Muscle layer of duodenum (tissue), 2 donors: ENCODE measurements at regions not wholly inside any gene's neighbourhood (a gene's known extent, or its start where the extent isn't known, plus 50 kb on each side); places are given as distances from the start of the nearest gene placed in this dataset.
"Not testable (repeated sequence)": the region's sequence is repeated elsewhere in the genome, so short reads cannot be mapped to it uniquely, and the experiment has no call there.

Experiments
- H3K27ac ChIP-seq: one replicate; pipeline ENCODE4 v1.7.0; 2013; ENCODE audit warnings: mild to moderate bottlenecking, low read length
- H3K27me3 ChIP-seq: one replicate; pipeline ENCODE4 v1.7.0; 2013; ENCODE audit warnings: low read depth, mild to moderate bottlenecking, control low read depth, low read length
- H3K36me3 ChIP-seq, 2 donors: one replicate each; pipeline ENCODE4 v1.7.0; 2013; ENCODE audit warnings: low read length in 2 of 2, control low read depth in 1 of 2, mild to moderate bottlenecking in 1 of 2; ENCODE audit not compliant: insufficient read depth in 2 of 2, control insufficient read depth in 1 of 2
- H3K4me1 ChIP-seq, 2 donors: one replicate each; pipeline ENCODE4 v1.7.0; 2013; ENCODE audit warnings: low read length in 2 of 2, mild to moderate bottlenecking in 2 of 2, control low read depth in 1 of 2, moderate library complexity in 1 of 2; ENCODE audit not compliant: insufficient read depth in 2 of 2, control insufficient read depth in 1 of 2
- H3K4me3 ChIP-seq, 2 donors: one replicate each; pipeline ENCODE4 v1.7.0; 2013; ENCODE audit warnings: low read length in 2 of 2, low read depth in 1 of 2, mild to moderate bottlenecking in 1 of 2
- H3K9me3 ChIP-seq, 2 donors: one replicate each; pipeline ENCODE4 v1.7.0; 2013; ENCODE audit warnings: low read length in 2 of 2, control low read depth in 1 of 2, mild to moderate bottlenecking in 1 of 2; ENCODE audit not compliant: control insufficient read depth in 1 of 2
- donor health status: healthy.

GRCh38 chr10:53664282-53665019 is 891.9 kb upstream of the MBL2 start:
- peak overlapping the region in 1 of 2 donors; percentile 27 for H3K4me3 ChIP-seq
- H3K27me3 ChIP-seq, result no peaks in the 10 kb centered on the region

GRCh38 chr10:53650794-53651193 is 878.2 kb upstream of the MBL2 start:
- Histone ChIP-seq H3K27ac (no peak overlapping the region), H3K9me3 (no peaks in the 10 kb centered on the region), H3K27me3 (no peaks in the 10 kb centered on the region), H3K4me1 (no peaks in the 10 kb centered on the region), H3K4me3 (no peak overlapping the region), H3K36me3 (no peaks in the 10 kb centered on the region)

More at GRCh38 chr10:53664282-53665019, 891.9 kb upstream of the MBL2 start:
- Histone ChIP-seq H3K27ac (no peak overlapping the region), H3K9me3 (peaks cover 4 to 13% of the 10 kb centered on the region in 2 donors), H3K4me1 (peaks cover 0 to 10% of the 10 kb centered on the region in 2 donors), H3K36me3 (no peaks in the 10 kb centered on the region)

- H3K4me1 ChIP-seq, H3K36me3 ChIP-seq, H3K27ac ChIP-seq, H3K9me3 ChIP-seq, H3K4me3 ChIP-seq, H3K27me3 ChIP-seq: not testable (repeated sequence)
These were observed 874.6 kb upstream of the MBL2 start for GRCh38 chr10:53647221-53647620.

GRCh38 chr10:53646525-53646924 is 873.9 kb upstream of the MBL2 start:
- Histone ChIP-seq H3K36me3 (no peaks in the 10 kb centered on the region), H3K4me1 (no peaks in the 10 kb centered on the region), H3K27me3 (no peaks in the 10 kb centered on the region), H3K27ac (no peak overlapping the region), H3K4me3 (no peak overlapping the region), H3K9me3 (no peaks in the 10 kb centered on the region)

- H3K36me3 ChIP-seq, result no peaks in the 10 kb centered on the region
- H3K27ac ChIP-seq, result no peak overlapping the region
- H3K9me3 ChIP-seq, result no peaks in the 10 kb centered on the region
- H3K27me3 ChIP-seq, result no peaks in the 10 kb centered on the region
- no peaks in the 10 kb centered on the region for H3K4me1 ChIP-seq
- H3K4me3 ChIP-seq, result no peak overlapping the region
These were observed 873.4 kb upstream of the MBL2 start for GRCh38 chr10:53645951-53646350.

- Histone ChIP-seq H3K27me3 (no peaks in the 10 kb centered on the region), H3K4me3 (no peak overlapping the region), H3K27ac (no peak overlapping the region), H3K36me3 (no peaks in the 10 kb centered on the region), H3K4me1 (no peaks in the 10 kb centered on the region), H3K9me3 (no peaks in the 10 kb centered on the region)
These were observed 865.4 kb upstream of the MBL2 start for GRCh38 chr10:53638006-53638405.

GRCh38 chr10:53624722-53625121 is 852.1 kb upstream of the MBL2 start:
- peaks cover 0 to 3% of the 10 kb centered on the region in 2 donors for H3K9me3 ChIP-seq
- no peaks in the 10 kb centered on the region for H3K4me1 ChIP-seq
- no peaks in the 10 kb centered on the region for H3K36me3 ChIP-seq
- H3K27ac ChIP-seq, result no peak overlapping the region
- H3K4me3 ChIP-seq, result no peak overlapping the region
- no peaks in the 10 kb centered on the region for H3K27me3 ChIP-seq

GRCh38 chr10:53622201-53622600 is 849.6 kb upstream of the MBL2 start:
- Histone ChIP-seq H3K27ac (no peak overlapping the region), H3K4me1 (no peaks in the 10 kb centered on the region), H3K27me3 (no peaks in the 10 kb centered on the region), H3K36me3 (no peaks in the 10 kb centered on the region), H3K4me3 (no peak overlapping the region), H3K9me3 (peaks cover 0 to 3% of the 10 kb centered on the region in 2 donors)

GRCh38 chr10:53619671-53620070 is 847.1 kb upstream of the MBL2 start:
- no peak overlapping the region for H3K4me3 ChIP-seq
- no peaks in the 10 kb centered on the region for H3K4me1 ChIP-seq

GRCh38 chr10:53607691-53608090 is 835.1 kb upstream of the MBL2 start:
- Histone ChIP-seq H3K36me3 (no peaks in the 10 kb centered on the region), H3K9me3 (no peaks in the 10 kb centered on the region), H3K4me3 (no peak overlapping the region)

More at GRCh38 chr10:53619671-53620070, 847.1 kb upstream of the MBL2 start:
- no peaks in the 10 kb centered on the region for H3K27me3 ChIP-seq
- H3K36me3 ChIP-seq, result no peaks in the 10 kb centered on the region
- H3K9me3 ChIP-seq, result no peaks in the 10 kb centered on the region
- H3K27ac ChIP-seq, result no peak overlapping the region

GRCh38 chr10:53606981-53607380 is 834.4 kb upstream of the MBL2 start:
- Histone ChIP-seq H3K4me3 (no peak overlapping the region), H3K27ac (no peak overlapping the region), H3K27me3 (no peaks in the 10 kb centered on the region), H3K4me1 (no peaks in the 10 kb centered on the region), H3K9me3 (no peaks in the 10 kb centered on the region), H3K36me3 (no peaks in the 10 kb centered on the region)

More at GRCh38 chr10:53607691-53608090, 835.1 kb upstream of the MBL2 start:
- H3K4me1 ChIP-seq, result no peaks in the 10 kb centered on the region
- H3K27me3 ChIP-seq, result no peaks in the 10 kb centered on the region
- H3K27ac ChIP-seq, result no peak overlapping the region
